ENCODE measurements at regions not wholly inside any gene's neighbourhood (a gene's known extent, or its start where the extent isn't known, plus 50 kb on each side); places are given as distances from the start of the nearest gene placed in this dataset.

- DNase-seq, result no peak
Measured at GRCh38 chr17:33651686-33652085, 358.6 kb upstream of the ASIC2 start.

GRCh38 chr17:33652731-33653398, 359.8 kb upstream of the ASIC2 start:
- DNase-seq, result no peak

- DNase-seq, result no peak
Measured at GRCh38 chr17:33653399-33653788, 360.3 kb upstream of the ASIC2 start.

GRCh38 chr17:33657181-33657580, 364.1 kb upstream of the ASIC2 start:
- DNase-seq, result no peak

- DNase-seq, result no peak
Measured at GRCh38 chr17:33661975-33662374, 368.9 kb upstream of the ASIC2 start.

- DNase-seq, result no peak
Measured at GRCh38 chr17:33664116-33664840, 371.2 kb upstream of the ASIC2 start.

- no peak for DNase-seq
Measured at GRCh38 chr17:33667052-33667509, 374.0 kb upstream of the ASIC2 start.

- DNase-seq, result no peak
Measured at GRCh38 chr17:33667671-33668070, 374.6 kb upstream of the ASIC2 start.

- no peak for DNase-seq
Measured at GRCh38 chr17:33668516-33668915, 375.4 kb upstream of the ASIC2 start.

GRCh38 chr17:33671491-33671890, 378.4 kb upstream of the ASIC2 start:
- no peak for DNase-seq

- peak; percentile 27 to 47 for DNase-seq
Measured at GRCh38 chr17:33674685-33675084, 381.6 kb upstream of the ASIC2 start.

- no peak for DNase-seq
Measured at GRCh38 chr17:33676444-33676843, 383.3 kb upstream of the ASIC2 start.

GRCh38 chr17:33679595-33679994, 386.5 kb upstream of the ASIC2 start:
- no peak for DNase-seq

GRCh38 chr17:33680472-33680871, 387.4 kb upstream of the ASIC2 start:
- DNase-seq, result no peak

- no peak for DNase-seq
Measured at GRCh38 chr17:33682599-33682998, 389.5 kb upstream of the ASIC2 start.

GRCh38 chr17:33684735-33685134, 391.6 kb upstream of the ASIC2 start:
- DNase-seq, result no peak

GRCh38 chr17:33686171-33686570, 393.1 kb upstream of the ASIC2 start:
- DNase-seq, result no peak

GRCh38 chr17:33687831-33688230, 394.7 kb upstream of the ASIC2 start:
- no peak for DNase-seq

- no peak for DNase-seq
Measured at GRCh38 chr17:33688771-33689170, 395.7 kb upstream of the ASIC2 start.

- DNase-seq, result no peak
Measured at GRCh38 chr17:33689725-33690124, 396.6 kb upstream of the ASIC2 start.

GRCh38 chr17:33695431-33695830, 402.3 kb upstream of the ASIC2 start:
- no peak for DNase-seq

- no peak for DNase-seq
Measured at GRCh38 chr17:33696102-33696501, 403.0 kb upstream of the ASIC2 start.

- no peak for DNase-seq
Measured at GRCh38 chr17:33697557-33697956, 404.5 kb upstream of the ASIC2 start.

- no peak for DNase-seq
Measured at GRCh38 chr17:33701910-33702309, 408.8 kb upstream of the ASIC2 start.

- DNase-seq, result no peak
Measured at GRCh38 chr17:33704856-33705255, 411.8 kb upstream of the ASIC2 start.

Data from SHP77 (cell line).